ENCODE measurements at regions not wholly inside any gene's neighbourhood (a gene's known extent, or its start where the extent isn't known, plus 50 kb on each side); places are given as distances from the start of the nearest gene placed in this dataset.

GRCh38 chr22:26784772-26785171 is 127.4 kb downstream of the MIAT start:
- TF ChIP-seq CTCF (IDR thresholded peaks at IDR 0.05; ENCODE audit: low read depth, low read length) (no peak), EZH2phosphoT487 (IDR thresholded peaks at IDR 0.05; ENCODE audit: low read depth) (no peak)
